NT2/D1 (cell line): ENCODE measurements at regions not wholly inside any gene's neighbourhood (a gene's known extent, or its start where the extent isn't known, plus 50 kb on each side); places are given as distances from the start of the nearest gene placed in this dataset.

Source experiments
- SUZ12 ChIP-seq: IDR thresholded peaks from 2 replicates; pipeline ENCODE4 v1.6.1; 2011; ENCODE audit not compliant: insufficient read length, insufficient read depth; ENCODE audit errors: extremely low read depth
- YY1 ChIP-seq: IDR thresholded peaks from 2 replicates; pipeline ENCODE4 v1.6.1; 2011; ENCODE audit not compliant: insufficient read length, insufficient read depth
- ZNF274 ChIP-seq: IDR thresholded peaks from 2 replicates; pipeline ENCODE4 v1.6.1; 2011; ENCODE audit warnings: mild to moderate bottlenecking, low read depth, low read length

GRCh38 chr17:53560953-53561352 lies 261.8 kb upstream of the KIF2B start:
- TF ChIP-seq ZNF274, result no peak
- TF ChIP-seq YY1, result no peak
- TF ChIP-seq SUZ12, result no peak
